ENCODE measurements at regions not wholly inside any gene's neighbourhood (a gene's known extent, or its start where the extent isn't known, plus 50 kb on each side); places are given as distances from the start of the nearest gene placed in this dataset.
A peak's percentile ranks its signal among the peaks of the same experiment; 100 is the strongest.

DNA sequence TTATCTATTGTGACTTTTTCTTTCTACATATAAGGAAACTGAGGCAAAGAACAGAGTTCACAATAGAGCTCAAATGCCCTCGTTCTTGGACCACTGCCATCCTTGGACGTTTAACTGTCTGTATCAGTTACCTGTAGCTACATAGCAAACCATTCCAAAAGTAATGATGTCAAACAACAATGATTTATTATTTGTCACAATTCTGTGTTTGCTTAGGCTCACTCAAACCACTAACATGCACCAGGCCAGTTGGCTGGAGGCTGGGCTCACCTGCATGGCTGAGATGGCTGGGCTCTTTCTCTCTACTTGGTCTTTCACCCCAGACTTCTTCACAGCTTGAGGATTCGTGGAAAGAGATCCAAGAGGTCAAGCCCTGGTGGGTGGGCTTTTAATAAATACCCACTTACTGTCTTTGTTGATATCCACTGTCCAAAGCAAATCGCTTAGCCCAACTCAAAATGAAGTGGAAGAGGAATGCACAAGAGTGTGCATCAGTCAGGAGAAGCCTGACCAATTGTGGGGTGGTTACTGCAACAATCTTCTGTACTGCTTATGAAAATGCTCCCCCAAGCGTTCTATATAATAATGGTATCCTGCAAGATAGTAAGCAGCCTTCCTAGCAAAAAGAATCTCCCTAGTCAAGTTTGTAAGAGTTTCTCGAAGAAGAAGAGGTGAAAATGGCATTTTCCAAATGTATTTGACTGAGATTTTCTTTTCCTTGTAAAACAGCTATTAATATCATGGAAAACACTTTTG is 163.5 kb upstream of the NT5C1B start:
- no peak for DNase-seq

- DNase-seq: no peak
Measured at GRCh38 chr2:18752022-18752493, 162.7 kb upstream of the NT5C1B start.

- DNase-seq: no peak
Measured at GRCh38 chr2:18750672-18751554, 161.5 kb upstream of the NT5C1B start.

- peak; percentile 17 for DNase-seq
Measured at GRCh38 chr2:18749912-18750526, 160.7 kb upstream of the NT5C1B start.

DNA sequence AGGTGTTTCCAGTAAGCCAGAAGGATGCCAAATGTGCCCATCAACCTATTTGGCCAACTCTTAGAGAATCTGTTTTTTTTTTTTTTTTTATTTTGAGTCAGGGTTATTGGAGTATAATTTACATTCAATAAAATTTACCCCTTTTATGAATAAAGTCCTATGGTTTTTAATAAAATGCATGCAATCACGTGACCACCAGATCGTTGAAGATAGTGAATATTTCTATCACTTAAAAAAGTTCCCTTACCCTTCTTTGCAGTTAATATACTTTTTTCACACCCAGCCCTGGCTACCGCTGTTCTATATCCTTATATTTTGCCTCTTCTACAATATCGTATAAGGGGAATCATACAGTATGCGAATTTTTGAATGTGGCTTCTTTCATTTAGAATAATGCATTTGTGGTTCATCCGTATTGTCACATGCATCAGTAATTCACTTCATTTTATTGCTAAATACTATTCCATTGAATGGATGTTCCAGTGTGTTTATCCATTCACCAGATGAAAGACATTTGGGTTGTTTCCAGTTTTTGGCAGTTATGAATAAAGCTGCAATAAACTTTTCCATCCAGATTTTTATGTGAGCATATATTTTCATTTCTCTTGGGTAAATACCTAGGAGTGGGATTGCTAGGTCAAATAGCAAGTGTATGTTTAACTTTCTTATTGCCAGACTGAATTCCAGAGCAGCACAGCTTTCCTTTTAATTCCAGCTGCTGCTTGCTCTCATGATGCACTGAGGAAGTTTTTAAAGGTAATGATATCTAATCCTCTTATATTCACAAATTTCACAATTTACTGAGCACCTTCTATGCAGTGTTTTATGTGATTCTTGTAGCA is 156.3 kb upstream of the NT5C1B start:
- DNase-seq: no peak

GRCh38 chr2:18741895-18742732 is 152.7 kb upstream of the NT5C1B start:
- no peak for DNase-seq

DNA sequence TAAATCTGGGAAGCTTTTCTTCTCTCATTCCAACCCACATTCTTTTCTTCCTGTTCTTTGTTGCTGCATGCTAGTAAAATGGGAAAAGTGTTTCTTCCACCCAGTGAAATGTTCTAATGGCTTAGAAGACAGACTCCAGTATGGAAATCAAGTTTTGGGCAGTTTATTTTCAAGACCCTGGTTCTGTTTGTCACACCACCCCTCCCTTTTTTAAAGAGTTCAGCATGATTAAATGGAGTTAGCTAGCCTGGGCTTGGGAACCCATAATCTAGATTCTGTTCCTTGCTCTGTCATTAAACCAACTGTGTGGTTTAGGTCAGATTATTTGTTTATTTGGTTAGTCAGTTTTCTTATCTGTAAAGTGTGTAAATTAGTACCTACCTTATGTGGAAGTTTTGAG is 151.8 kb upstream of the NT5C1B start:
- no peak for DNase-seq

GRCh38 chr2:18740474-18740881 is 151.1 kb upstream of the NT5C1B start:
- no peak for DNase-seq

DNA sequence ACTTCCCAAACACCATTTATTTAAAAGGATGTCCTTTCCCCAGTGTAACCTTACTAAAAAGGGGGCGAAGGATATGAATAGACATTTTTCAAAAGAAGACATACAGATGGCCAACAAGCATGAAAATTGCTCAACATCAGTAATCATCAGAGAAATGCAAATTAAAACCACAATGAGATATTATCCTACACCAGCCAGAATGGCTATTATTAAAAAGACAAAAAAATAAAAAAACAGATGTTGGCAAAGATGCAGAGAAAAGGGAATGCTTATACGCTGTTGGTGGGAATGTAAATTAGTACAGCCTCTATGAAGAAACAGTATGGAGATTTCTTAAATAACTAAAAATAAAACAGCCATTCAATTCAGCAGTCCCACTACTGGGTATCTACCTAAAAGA is 142.3 kb upstream of the NT5C1B start:
- DNase-seq: no peak

DNA sequence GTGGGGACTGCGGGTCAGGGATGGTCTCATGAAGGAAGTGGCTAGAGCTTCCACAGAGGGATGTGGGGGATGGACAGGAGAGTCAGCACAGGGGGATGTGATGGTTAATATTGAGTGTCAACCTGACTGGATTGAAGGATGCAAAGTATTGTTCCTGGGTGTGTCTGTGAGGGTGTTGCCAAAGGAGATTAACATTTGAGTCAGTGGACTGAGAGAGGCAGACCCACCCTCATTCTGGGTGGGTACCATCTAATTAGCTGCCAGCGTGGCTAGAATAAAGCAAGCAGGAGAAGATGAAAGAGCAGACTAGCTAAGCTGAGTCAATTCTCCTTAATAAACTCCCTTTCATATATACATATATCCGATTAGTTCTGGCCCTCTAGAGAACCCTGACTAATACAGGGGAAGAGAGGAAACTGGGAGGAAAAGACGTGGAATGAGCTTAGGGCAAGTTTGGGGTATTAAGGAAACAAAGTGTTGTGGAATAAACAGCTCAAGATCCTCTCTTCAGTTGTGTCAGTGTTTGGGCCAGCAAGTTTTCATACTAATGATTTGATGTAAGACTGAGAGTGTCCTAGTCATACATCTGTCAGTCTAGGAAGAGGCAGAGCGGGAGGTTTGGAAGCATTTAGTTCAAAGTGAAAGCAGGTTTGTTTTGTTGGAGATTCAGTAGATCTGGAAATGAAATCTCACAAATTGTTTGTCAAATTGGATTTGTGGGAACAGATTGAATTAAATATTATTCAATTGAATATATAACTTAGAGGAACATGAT is 135.2 kb upstream of the NT5C1B start:
- no peak for DNase-seq

GRCh38 chr2:18723219-18723618 is 133.8 kb upstream of the NT5C1B start:
- DNase-seq: no peak

DNA sequence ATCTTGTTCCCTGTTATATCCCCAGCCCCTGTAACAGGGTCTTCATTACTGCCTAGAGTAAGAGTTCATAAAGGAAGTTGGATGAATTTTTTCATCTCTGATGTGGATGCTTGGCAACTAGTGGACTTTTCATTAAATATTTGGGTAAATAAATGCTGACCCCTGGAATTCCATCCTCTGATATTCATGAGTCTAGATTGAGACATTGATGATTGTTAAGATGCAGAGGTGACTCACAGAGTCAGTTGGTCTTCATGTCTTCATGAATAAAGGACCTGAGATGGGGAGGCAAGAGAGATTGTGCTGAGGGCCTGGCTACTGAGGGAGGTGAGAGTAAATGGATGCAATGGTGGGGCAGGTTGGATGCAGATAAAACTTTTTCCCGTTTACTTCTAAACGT is 132.7 kb upstream of the NT5C1B start:
- DNase-seq: no peak

GRCh38 chr2:18721038-18721922 is 131.9 kb upstream of the NT5C1B start:
- no peak for DNase-seq

GRCh38 chr2:18719978-18720775 is 130.8 kb upstream of the NT5C1B start:
- DNase-seq: no peak

GRCh38 chr2:18708203-18708715 is 118.9 kb upstream of the NT5C1B start:
- DNase-seq: no peak

- no peak for DNase-seq
Measured at GRCh38 chr2:18706001-18706400, 116.6 kb upstream of the NT5C1B start.

GRCh38 chr2:18704276-18704675 is 114.9 kb upstream of the NT5C1B start:
- DNase-seq: no peak

DNA sequence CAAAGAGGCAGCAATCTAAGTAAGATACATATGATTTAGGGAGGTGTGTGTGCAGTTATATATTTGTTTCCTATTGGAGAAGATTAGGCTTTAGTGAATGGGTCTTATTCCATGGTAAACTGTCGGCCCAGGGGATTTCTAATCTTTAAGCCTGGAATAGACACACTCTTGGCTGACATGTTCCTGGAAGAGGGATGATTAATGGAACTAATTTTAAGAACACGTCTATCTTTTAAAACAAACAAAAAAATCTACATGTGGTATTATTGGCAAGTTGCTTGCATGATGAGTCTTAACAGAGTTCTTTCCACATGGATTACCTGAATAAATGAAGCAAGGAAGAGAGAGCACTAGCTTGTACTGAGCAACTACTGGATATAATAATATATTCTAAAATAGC is 114.2 kb upstream of the NT5C1B start:
- no peak for DNase-seq

DNA sequence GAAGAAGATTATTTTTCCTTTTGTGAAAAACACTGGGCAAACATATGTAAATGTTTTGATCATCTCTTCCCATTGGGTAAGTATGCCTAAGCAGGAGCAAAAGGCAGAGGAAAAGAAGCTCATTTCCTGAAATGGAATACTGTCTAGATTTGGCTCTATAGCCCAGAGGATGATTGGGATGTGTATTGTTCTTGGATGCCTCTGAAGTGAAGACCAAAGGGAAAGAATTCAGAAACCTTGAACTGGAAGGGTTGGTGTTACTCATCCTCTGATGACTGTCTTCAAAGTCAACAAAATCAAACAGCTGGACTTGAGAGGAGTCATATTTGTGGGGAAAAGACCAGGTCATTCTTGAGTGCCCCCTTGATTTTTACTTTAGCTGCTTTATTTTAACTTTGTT is 112.6 kb upstream of the NT5C1B start:
- no peak for DNase-seq

All from stimulated activated CD4-positive, alpha-beta T cell treated with anti-CD3 and anti-CD28 coated beads, Interleukin-1b, Interleukin-23, amount 100 ng/mL, for 48 hours (primary cell).